ENCODE measurements at regions not wholly inside any gene's neighbourhood (a gene's known extent, or its start where the extent isn't known, plus 50 kb on each side); places are given as distances from the start of the nearest gene placed in this dataset.

DNA sequence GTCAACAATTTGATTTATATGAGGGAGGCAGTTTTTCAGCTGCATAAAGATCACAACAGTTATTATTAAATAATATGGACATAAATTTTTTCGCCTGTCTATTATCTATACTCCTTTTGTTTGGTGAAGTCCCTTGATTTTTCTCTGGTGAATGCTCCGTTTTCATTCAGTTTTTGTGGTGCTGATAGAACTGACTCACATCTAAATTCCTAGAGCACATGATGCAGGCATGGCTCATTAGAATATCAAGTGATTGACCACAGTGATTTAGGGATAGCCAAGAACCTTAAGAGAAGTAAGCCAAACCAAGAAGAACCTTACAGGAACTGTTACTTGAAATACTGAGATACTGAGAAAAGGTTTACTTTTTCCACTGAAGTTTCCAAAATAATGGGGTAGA lies 208.9 kb downstream of the PRR20E start:
- no peak for DNase-seq (ENCODE audit: low spot score)
- Mint-ChIP-seq H3K4me1 (ENCODE audit: low read depth) (no peaks in the 10 kb centered on the region), H3K27me3 (ENCODE audit: low read depth) (no peaks in the 10 kb centered on the region), H3K9me3 (peaks cover 30% of the 10 kb centered on the region), H3K27ac (no peak overlapping the region), H3K4me3 (no peak overlapping the region), H3K36me3 (ENCODE audit: low read depth) (no peaks in the 10 kb centered on the region)

- Mint-ChIP-seq H3K27ac (no peak overlapping the region), H3K9me3 (peaks cover 52% of the 10 kb centered on the region), H3K4me3 (no peak overlapping the region), H3K36me3 (ENCODE audit: low read depth) (no peaks in the 10 kb centered on the region), H3K4me1 (ENCODE audit: low read depth) (no peaks in the 10 kb centered on the region), H3K27me3 (ENCODE audit: low read depth) (no peaks in the 10 kb centered on the region)
- DNase-seq (ENCODE audit: low spot score), result no peak
These were observed 223.2 kb upstream of the PCDH17 start for GRCh38 chr13:57408312-57408711.

DNA sequence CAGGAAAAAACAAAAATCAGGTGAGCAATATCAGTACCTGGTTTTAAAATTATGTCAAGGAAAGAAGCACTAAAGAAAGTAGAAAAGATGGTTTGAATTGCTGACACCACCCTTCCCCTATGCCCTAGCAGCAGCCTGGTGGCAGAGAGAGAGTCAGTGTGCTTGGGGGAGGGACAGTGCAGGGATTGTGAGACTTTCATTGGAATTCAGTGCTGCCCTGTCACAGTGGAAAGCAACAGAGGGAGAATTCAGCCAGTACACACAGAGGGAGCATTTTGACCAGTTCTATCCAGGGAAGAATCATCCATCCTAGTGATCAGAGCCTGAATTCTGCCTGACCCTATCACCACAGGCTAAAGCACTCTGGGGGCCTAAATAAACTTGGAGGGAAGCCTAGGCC lies 222.4 kb upstream of the PCDH17 start:
- Mint-ChIP-seq H3K27ac (no peak overlapping the region), H3K27me3 (ENCODE audit: low read depth) (no peaks in the 10 kb centered on the region), H3K9me3 (peaks cover 60% of the 10 kb centered on the region), H3K36me3 (ENCODE audit: low read depth) (no peaks in the 10 kb centered on the region), H3K4me3 (no peak overlapping the region), H3K4me1 (ENCODE audit: low read depth) (no peaks in the 10 kb centered on the region)
- no peak for DNase-seq (ENCODE audit: low spot score)

GRCh38 chr13:57409656-57410055 lies 221.9 kb upstream of the PCDH17 start:
- no peak for DNase-seq (ENCODE audit: low spot score)
- H3K9me3 Mint-ChIP-seq, result peaks cover 61% of the 10 kb centered on the region
- H3K4me3 Mint-ChIP-seq, result no peak overlapping the region
- H3K27ac Mint-ChIP-seq, result no peak overlapping the region
- no peaks in the 10 kb centered on the region for H3K27me3 Mint-ChIP-seq (ENCODE audit: low read depth)
- H3K4me1 Mint-ChIP-seq (ENCODE audit: low read depth), result no peaks in the 10 kb centered on the region
- no peaks in the 10 kb centered on the region for H3K36me3 Mint-ChIP-seq (ENCODE audit: low read depth)

GRCh38 chr13:57418067-57418677 lies 213.4 kb upstream of the PCDH17 start:
- DNase-seq (ENCODE audit: low spot score), result no peak
- no peaks in the 10 kb centered on the region for H3K36me3 Mint-ChIP-seq (ENCODE audit: low read depth)
- H3K27me3 Mint-ChIP-seq (ENCODE audit: low read depth), result no peaks in the 10 kb centered on the region
- H3K9me3 Mint-ChIP-seq, result peaks cover 43% of the 10 kb centered on the region
- H3K27ac Mint-ChIP-seq, result no peak overlapping the region
- H3K4me1 Mint-ChIP-seq (ENCODE audit: low read depth), result no peaks in the 10 kb centered on the region
- no peak overlapping the region for H3K4me3 Mint-ChIP-seq

- Mint-ChIP-seq H3K4me1 (ENCODE audit: low read depth) (no peaks in the 10 kb centered on the region), H3K36me3 (ENCODE audit: low read depth) (no peaks in the 10 kb centered on the region), H3K9me3 (peaks cover 45% of the 10 kb centered on the region), H3K27ac (no peak overlapping the region), H3K4me3 (no peak overlapping the region), H3K27me3 (ENCODE audit: low read depth) (no peaks in the 10 kb centered on the region)
- no peak for DNase-seq (ENCODE audit: low spot score)
These were observed 207.2 kb upstream of the PCDH17 start for GRCh38 chr13:57424379-57424778.

DNA sequence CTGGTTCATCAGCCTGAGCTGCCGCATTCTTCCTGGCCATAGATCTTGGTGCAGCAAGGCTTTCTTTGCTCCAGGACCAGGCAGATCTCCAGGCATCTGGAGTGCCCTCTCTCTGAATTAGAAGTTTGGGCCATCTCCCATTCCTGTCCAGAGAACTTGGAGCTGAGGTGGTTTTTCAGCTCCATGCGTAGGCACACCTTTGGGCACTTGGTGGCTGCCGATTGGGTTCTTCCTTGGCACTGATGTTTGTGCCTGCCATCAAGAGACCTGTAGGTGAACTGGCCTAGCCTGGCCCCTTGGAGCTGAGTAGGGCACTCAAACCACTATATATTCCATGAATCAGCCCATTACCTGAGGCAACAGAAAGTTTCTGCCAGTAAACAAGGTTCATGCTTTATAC lies 206.0 kb upstream of the PCDH17 start:
- Mint-ChIP-seq H3K4me1 (ENCODE audit: low read depth) (no peaks in the 10 kb centered on the region), H3K9me3 (peaks cover 52% of the 10 kb centered on the region), H3K27ac (no peak overlapping the region), H3K36me3 (ENCODE audit: low read depth) (no peaks in the 10 kb centered on the region), H3K27me3 (ENCODE audit: low read depth) (no peaks in the 10 kb centered on the region), H3K4me3 (no peak overlapping the region)
- DNase-seq (ENCODE audit: low spot score), result no peak

DNA sequence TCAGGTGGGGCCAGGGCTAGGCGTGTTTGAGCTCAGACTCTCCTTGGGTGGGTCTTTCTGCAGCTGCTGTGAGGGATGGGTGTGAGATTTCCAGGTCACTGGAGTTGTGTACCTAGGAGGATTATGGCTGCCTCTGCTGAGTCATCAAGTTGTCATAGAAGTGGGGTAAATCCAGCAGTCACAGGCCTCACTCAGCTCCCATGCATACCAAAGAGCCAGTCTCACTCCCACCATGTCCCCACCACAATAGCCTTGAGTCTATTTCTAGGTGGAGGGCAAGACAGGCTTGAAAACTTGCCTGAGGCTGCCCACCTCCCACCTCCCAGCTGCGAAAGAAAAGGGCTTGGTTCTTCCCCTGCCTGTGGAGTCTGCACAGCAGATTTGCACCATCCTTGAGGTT lies 194.0 kb upstream of the PCDH17 start:
- H3K27me3 Mint-ChIP-seq (ENCODE audit: low read depth), result no peaks in the 10 kb centered on the region
- no peak overlapping the region for H3K27ac Mint-ChIP-seq
- no peak overlapping the region for H3K4me3 Mint-ChIP-seq
- no peak for DNase-seq (ENCODE audit: low spot score)
- H3K9me3 Mint-ChIP-seq, result peaks cover 55% of the 10 kb centered on the region
- no peaks in the 10 kb centered on the region for H3K4me1 Mint-ChIP-seq (ENCODE audit: low read depth)
- no peaks in the 10 kb centered on the region for H3K36me3 Mint-ChIP-seq (ENCODE audit: low read depth)

DNA sequence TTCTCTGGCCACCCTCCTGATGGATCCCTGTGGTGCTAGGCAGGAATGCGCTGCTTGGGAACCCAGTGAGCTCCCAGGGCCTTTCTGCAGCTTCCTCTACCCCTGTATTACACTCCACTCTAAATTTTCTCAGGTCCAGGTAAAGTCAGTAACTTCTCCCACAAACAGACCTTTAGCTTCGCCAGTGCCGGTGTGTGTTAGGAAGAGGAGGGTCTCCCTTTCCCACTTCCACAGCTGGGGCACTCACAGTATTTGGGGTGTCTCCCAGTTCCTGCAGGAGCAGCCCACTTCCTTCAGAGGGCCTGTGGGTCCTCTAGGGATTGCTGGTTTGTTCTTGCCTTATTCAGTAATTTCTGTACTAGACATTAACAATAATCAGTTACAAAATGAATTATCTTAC lies 193.5 kb upstream of the PCDH17 start:
- no peak overlapping the region for H3K4me3 Mint-ChIP-seq

DNA sequence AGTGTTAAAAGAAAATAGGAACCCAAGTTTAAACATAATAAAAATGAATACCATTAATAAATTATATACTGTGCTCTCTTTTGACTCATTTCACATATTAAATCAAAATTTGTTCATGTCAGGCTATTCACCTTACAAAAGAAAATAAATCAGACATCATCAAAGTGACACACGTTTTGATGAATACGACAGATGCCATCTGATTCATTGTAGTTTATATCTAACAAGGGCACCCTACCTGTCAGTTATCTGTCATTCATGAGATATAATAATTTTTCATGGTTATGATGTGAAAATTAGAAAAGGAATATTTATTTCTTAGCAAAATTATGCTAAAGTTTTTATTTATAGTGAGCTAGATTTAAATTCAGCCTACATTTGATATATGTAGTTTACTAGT lies 188.1 kb upstream of the PCDH17 start:
- Mint-ChIP-seq H3K27me3 (ENCODE audit: low read depth) (no peaks in the 10 kb centered on the region), H3K4me3 (no peak overlapping the region), H3K27ac (no peak overlapping the region), H3K36me3 (ENCODE audit: low read depth) (no peaks in the 10 kb centered on the region), H3K9me3 (peaks cover 30% of the 10 kb centered on the region), H3K4me1 (ENCODE audit: low read depth) (no peaks in the 10 kb centered on the region)
- no peak for DNase-seq (ENCODE audit: low spot score)

More for the DNA sequence above, 193.5 kb upstream of the PCDH17 start:
- Mint-ChIP-seq H3K27me3 (ENCODE audit: low read depth) (no peaks in the 10 kb centered on the region), H3K36me3 (ENCODE audit: low read depth) (no peaks in the 10 kb centered on the region), H3K9me3 (peaks cover 51% of the 10 kb centered on the region), H3K27ac (no peak overlapping the region), H3K4me1 (ENCODE audit: low read depth) (no peaks in the 10 kb centered on the region)
- DNase-seq (ENCODE audit: low spot score), result no peak

GRCh38 chr13:57450356-57450755 lies 181.2 kb upstream of the PCDH17 start:
- Mint-ChIP-seq H3K27ac (no peak overlapping the region), H3K27me3 (ENCODE audit: low read depth) (no peaks in the 10 kb centered on the region), H3K36me3 (ENCODE audit: low read depth) (no peaks in the 10 kb centered on the region), H3K4me3 (no peak overlapping the region), H3K4me1 (ENCODE audit: low read depth) (no peaks in the 10 kb centered on the region), H3K9me3 (peaks cover 27% of the 10 kb centered on the region)
- no peak for DNase-seq (ENCODE audit: low spot score)

DNA sequence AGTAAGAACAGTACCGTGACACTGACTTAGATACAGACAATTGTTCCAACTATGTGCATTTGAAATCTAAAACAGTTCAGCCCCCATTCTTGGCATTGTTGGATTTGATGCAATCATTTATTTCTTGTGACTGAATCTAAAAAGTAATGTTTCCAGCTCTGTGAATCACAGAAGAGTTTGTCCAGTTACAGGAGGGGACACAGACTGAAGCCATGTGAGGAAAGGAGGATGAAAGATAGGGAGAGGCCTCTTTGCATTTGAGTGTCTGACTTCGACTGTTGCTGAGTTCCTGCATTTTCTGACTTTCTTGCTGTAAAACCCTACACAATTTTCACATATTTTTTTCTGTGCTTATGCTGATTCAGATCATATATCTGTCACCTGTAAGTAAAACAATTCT lies 179.3 kb upstream of the PCDH17 start:
- Mint-ChIP-seq H3K27ac (no peak overlapping the region), H3K9me3 (peaks cover 25% of the 10 kb centered on the region), H3K4me3 (no peak overlapping the region), H3K4me1 (ENCODE audit: low read depth) (no peaks in the 10 kb centered on the region), H3K36me3 (ENCODE audit: low read depth) (no peaks in the 10 kb centered on the region), H3K27me3 (ENCODE audit: low read depth) (no peaks in the 10 kb centered on the region)
- no peak for DNase-seq (ENCODE audit: low spot score)

GRCh38 chr13:57470491-57470890 lies 161.1 kb upstream of the PCDH17 start:
- no peaks in the 10 kb centered on the region for H3K27me3 Mint-ChIP-seq (ENCODE audit: low read depth)
- no peaks in the 10 kb centered on the region for H3K36me3 Mint-ChIP-seq (ENCODE audit: low read depth)
- no peak for DNase-seq (ENCODE audit: low spot score)
- no peak overlapping the region for H3K4me3 Mint-ChIP-seq
- peaks cover 35% of the 10 kb centered on the region for H3K9me3 Mint-ChIP-seq
- H3K27ac Mint-ChIP-seq, result no peak overlapping the region
- H3K4me1 Mint-ChIP-seq (ENCODE audit: low read depth), result no peaks in the 10 kb centered on the region

- no peak for DNase-seq (ENCODE audit: low spot score)
- H3K4me3 Mint-ChIP-seq, result no peak overlapping the region
- no peaks in the 10 kb centered on the region for H3K27me3 Mint-ChIP-seq (ENCODE audit: low read depth)
- peaks cover 33% of the 10 kb centered on the region for H3K9me3 Mint-ChIP-seq
- no peaks in the 10 kb centered on the region for H3K36me3 Mint-ChIP-seq (ENCODE audit: low read depth)
- no peak overlapping the region for H3K27ac Mint-ChIP-seq
- H3K4me1 Mint-ChIP-seq (ENCODE audit: low read depth), result no peaks in the 10 kb centered on the region
These were observed 140.2 kb upstream of the PCDH17 start for GRCh38 chr13:57491318-57491717.

DNA sequence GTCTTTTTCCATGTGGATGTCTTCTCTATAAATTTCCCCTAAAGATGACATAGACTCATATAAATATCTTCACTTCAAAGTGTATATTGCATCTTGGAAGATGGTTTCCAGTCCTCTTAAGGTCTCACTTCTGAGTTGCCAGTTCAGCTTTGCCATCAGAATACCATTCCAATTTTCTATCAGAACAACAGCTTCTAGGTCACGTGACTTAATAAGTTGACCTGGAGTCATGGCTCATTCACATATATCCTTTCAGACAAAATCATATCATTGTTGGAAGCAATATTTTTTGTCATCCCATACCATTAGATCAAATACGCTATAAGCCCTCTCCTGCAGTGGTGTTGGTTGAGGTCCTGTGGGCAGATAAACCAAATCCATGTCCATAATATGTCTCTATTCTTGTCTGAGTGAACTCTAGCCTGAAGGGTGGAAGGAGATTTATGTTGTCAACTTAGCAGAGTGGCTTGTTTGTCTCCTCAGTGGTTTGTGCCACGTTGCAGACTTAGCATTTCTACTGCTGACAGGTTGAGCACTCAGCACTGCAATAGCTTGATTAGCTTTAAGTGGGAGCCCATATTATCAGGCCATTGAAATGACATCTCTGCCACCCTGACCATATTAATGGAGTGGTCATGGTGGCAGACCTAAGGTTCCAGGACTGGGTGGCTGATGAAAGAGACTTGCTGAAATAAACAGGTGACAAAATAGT lies 123.6 kb upstream of the PCDH17 start:
- Mint-ChIP-seq H3K27me3 (ENCODE audit: low read depth) (no peaks in the 10 kb centered on the region), H3K9me3 (peaks cover 37% of the 10 kb centered on the region), H3K36me3 (ENCODE audit: low read depth) (no peaks in the 10 kb centered on the region), H3K4me1 (ENCODE audit: low read depth) (no peaks in the 10 kb centered on the region), H3K4me3 (no peak overlapping the region), H3K27ac (no peak overlapping the region)
- no peak for DNase-seq (ENCODE audit: low spot score)

Measured in T-helper 2 cell treated with Interferon-gamma antibody and Interleukin-4, amounts not matched to agents 5 μg/mL and 100 μg/mL, for 36 hours (primary cell).